CD4-positive, alpha-beta T cell treated with Interleukin-2 at 100 ng/mL for 4 hours (primary cell): ENCODE measurements at regions not wholly inside any gene's neighbourhood (a gene's known extent, or its start where the extent isn't known, plus 50 kb on each side); places are given as distances from the start of the nearest gene placed in this dataset.
"Not testable (repeated sequence)": the region's sequence is repeated elsewhere in the genome, so short reads cannot be mapped to it uniquely, and the experiment has no call there.

Experiments used
- DNase-seq: peaks from one replicate; pipeline ENCODE4 v3.0.0-alpha.2; 2020; ENCODE audit warnings: low spot score

- not testable (repeated sequence) for DNase-seq
Measured at GRCh38 chr3:195970873-195971272, 62.5 kb upstream of the TNK2 start.

DNA sequence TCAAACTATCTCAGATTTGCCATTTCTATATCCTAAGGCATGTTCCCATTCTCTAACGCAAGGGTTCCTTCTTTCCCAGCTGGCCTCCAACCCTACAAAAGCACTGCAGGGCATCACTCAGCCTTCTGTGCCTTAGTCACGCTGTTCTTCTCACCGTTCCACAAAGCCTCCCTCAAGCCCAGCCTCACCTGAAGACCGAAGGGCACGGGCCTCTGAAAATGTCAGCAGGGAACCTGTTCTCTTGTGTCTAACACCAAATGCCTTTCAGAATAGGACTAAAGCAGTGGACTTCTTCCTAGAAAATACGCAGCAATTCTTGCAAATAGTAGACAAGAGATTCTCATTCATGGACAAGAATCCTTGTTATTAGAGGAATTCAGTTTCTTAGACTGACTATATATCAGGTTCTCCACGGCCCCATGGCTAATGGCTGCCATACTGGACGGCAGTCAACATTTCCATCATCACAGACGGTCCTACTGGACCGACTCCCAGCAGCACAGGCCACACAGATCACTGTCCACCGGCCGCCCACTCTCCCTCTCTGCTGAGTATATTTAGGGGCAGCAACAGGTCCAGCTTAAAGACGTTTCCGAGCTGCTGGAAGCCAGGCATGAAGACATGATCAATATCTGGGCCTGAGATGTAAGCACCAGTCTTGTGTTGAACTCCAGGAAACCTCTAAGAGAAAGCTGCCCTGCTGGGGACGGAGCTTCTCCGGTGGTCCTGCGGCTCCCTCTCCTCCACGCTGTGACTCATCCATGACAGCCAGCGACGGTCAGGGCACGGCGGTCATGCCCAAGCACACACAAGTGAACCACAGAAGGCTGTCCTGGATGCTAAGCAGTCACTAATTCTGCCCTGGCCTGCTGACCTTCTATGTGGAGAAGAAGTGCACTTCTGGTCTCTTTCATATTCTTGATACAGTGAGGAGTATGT, 61.8 kb upstream of the TNK2 start:
- DNase-seq: not testable (repeated sequence)

- DNase-seq: not testable (repeated sequence)
Measured at GRCh38 chr3:195969341-195969740, 61.0 kb upstream of the TNK2 start.

DNA sequence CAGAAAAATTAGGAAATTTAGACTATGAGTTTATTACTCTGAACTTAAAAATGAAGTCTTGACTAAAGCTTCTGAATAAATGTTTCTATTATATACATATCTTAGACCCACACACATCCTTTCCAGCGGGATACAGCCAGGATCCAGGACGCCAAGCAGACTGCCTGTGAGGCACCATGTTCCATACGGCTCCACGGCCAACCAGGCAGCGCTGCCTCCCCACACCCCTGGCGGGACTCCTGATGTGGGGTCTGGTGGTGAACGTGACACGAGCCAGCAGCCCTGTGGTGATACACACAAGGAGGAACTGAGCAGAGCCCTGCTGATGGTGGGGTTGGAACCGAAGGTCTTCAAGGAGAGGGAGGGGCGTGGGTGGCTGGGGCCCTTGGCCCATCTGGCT, 59.8 kb upstream of the TNK2 start:
- DNase-seq: not testable (repeated sequence)

GRCh38 chr3:195967387-195967720, 59.0 kb upstream of the TNK2 start:
- DNase-seq: not testable (repeated sequence)

DNA sequence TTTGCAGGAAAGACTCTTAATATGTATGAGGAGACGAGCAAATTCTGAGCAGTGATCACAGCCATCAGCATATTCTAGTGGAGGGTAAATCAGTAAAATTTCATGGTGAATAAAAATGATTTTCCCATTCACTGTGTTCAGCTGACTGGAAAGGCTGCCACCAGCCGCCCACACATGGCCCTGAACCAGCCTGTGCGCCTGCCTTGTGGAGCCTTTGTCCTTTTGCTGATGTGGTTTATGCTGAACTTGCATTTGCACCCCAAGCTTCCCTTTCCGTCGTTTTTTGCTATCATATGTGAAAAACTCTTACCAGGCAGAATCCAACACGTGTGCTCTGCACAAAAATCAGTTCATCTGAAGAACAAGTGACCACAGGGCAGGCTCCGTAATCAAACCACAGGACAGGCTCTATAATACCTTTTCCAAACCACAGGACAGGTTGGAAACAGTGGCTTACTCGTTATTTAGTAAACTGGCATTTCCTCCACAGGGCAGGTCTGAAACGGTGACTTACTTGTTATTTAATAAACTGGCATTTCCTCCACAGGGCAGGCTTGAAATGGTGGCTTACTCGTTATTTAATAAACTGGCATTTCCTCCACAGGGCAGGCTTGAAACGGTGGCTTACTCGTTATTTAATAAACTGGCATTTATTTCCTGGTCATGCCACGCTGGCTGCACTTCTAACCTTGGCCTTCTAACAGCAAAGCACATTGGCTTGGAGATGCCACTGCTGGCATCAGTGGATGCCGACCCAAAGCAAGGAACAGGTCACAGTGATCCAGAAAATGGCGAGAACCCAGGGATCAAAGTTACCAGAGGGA, 58.4 kb upstream of the TNK2 start:
- not testable (repeated sequence) for DNase-seq

DNA sequence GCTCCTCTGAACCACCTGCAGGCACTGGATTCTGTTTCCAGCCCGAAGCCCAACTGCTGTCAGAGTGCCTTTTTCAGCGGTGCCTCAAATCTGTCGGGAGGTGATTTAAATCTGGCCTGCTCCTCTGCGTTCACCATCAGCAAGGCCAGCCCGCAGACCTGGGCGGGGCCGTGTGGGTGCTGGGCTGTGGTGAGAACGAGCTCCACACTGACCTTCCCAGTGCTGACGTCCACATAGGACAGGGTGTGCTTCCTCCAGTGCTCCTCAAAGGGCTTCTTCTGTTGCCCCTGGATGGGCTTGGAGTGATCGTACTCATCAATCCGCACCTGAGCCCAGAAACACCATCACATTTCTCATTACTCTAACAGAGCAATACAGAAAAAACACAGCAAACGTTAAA, 56.9 kb upstream of the TNK2 start:
- not testable (repeated sequence) for DNase-seq

DNA sequence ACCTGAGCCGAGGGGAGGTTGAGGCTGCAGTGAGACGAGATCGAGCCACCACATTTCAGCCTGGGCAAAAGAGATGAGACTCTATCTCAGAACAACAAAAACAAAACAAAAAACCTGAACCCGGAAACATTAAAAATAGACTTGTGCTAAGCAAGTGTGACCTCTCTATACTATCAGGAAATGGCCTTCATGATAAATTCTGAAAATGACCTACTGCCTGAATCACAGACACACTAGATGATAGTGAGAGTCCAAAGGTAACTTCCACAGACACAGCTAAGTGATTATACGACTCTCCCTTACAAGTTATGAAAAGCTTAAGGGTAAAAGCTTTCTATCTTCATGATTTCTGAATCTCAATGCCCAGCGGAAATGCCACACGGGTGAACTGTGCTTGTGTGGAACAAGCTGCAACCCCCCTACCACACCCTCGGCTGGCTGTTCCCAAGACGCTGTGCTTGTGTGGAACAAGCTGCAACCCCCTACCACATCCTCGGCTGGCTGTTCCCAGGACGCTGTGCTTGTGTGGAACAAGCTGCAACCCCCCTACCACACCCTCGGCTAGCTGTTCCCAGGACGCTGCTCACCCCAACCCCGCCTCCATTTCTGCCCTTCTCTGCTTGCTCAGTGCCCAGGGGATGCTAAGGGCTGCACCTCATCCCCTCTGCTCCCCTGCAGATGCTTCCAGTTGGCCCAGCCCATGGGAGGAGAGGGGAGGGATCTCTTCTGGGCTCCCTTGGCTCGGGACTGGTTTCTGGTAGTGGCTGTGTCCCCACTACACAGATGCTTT, 56.2 kb upstream of the TNK2 start:
- not testable (repeated sequence) for DNase-seq

- DNase-seq: not testable (repeated sequence)
Measured at GRCh38 chr3:195962222-195962621, 53.9 kb upstream of the TNK2 start.

- DNase-seq: peak; percentile 6
Measured at GRCh38 chr3:195960971-195961775, 52.8 kb upstream of the TNK2 start.

DNA sequence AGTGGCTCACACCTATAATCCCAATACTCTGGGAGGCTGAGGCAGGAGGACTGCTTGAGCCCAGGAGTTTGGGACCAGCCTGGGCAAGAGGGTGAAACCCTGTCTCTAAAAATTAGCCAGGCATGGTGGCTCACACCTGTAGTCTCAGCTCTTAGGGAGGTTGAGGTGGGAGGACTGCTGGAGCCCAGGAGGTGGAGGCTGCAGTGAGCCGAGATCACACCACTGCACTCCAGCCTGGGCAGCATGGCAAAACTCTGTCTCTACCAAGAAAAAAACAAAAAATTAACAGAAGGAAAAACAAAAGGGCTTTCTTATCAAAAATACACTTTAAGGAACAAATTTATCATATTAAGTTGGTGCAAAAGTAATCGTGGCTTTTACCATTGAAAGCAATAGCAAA, 51.8 kb upstream of the TNK2 start:
- DNase-seq: not testable (repeated sequence)

GRCh38 chr3:195959367-195960157, 51.2 kb upstream of the TNK2 start:
- not testable (repeated sequence) for DNase-seq

DNA sequence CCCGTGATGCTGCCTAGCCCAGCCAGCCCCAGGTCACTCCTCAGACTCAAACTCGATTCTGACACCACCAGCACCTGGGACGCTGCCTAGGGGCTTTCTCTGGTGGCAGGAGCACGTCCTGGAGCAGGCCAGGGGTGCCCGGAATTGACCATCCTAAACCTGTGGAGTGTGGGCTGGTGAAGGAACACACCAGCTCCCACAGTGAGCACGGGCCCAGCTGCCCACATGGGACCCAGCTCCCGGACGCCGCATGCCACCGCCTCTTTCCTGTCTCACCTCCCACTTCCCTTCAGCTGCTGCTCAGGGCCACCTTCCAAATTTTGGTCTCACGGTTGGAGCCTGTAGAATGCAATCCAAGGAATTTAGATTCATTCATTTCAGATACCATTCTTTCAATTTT, 50.4 kb upstream of the TNK2 start:
- DNase-seq: not testable (repeated sequence)
